Mesendoderm (in vitro differentiated cells): ENCODE measurements at regions not wholly inside any gene's neighbourhood (a gene's known extent, or its start where the extent isn't known, plus 50 kb on each side); places are given as distances from the start of the nearest gene placed in this dataset.

Experiments used
- DNase-seq: peaks from one replicate; pipeline ENCODE4 v3.0.0; 2013
- H2AK5ac ChIP-seq: 2 replicates; pipeline ENCODE4 v1.6.1; 2013; ENCODE audit warnings: low read length, inconsistent platforms
- H2BK120ac ChIP-seq: 2 replicates; pipeline ENCODE4 v1.6.1; 2013; ENCODE audit warnings: low read depth, mild to moderate bottlenecking, low read length, moderate library complexity, mixed read lengths
- H2BK15ac ChIP-seq: replicated peaks from 2 replicates; pipeline ENCODE4 v1.6.1; 2013; ENCODE audit warnings: low read depth, mild to moderate bottlenecking, moderate library complexity
- H2BK5ac ChIP-seq: 2 replicates; pipeline ENCODE4 v1.6.1; 2013; ENCODE audit warnings: low read length, inconsistent platforms
- H3K18ac ChIP-seq: 2 replicates; pipeline ENCODE4 v1.6.1; 2013; ENCODE audit warnings: mild to moderate bottlenecking, low read length, mixed read lengths
- H3K23ac ChIP-seq: one replicate; pipeline ENCODE4 v1.6.1; 2013; ENCODE audit warnings: low read length
- H3K27ac ChIP-seq: 2 replicates; pipeline ENCODE4 v1.5.1; 2013; ENCODE audit warnings: low read depth, mild to moderate bottlenecking, inconsistent platforms, low read length, moderate library complexity
- H3K27me3 ChIP-seq: 2 replicates; pipeline ENCODE4 v1.6.1; 2013; ENCODE audit warnings: low read length, control low read depth, mild to moderate bottlenecking, inconsistent platforms; ENCODE audit not compliant: insufficient read depth, poor library complexity
- H3K36me3 ChIP-seq: 2 replicates; pipeline ENCODE4 v1.6.1; 2013; ENCODE audit warnings: low read length, inconsistent platforms; ENCODE audit not compliant: control insufficient read depth, insufficient read depth
- H3K4ac ChIP-seq: one replicate; pipeline ENCODE4 v1.6.1; 2013; ENCODE audit warnings: low read depth, mild to moderate bottlenecking, low read length, moderate library complexity
- H3K4me1 ChIP-seq: 2 replicates; pipeline ENCODE4 v1.6.1; 2013; ENCODE audit warnings: low read depth, low read length, inconsistent platforms; ENCODE audit not compliant: control insufficient read depth
- H3K4me2 ChIP-seq: 2 replicates; pipeline ENCODE4 v1.6.1; 2013; ENCODE audit warnings: low read length
- H3K4me3 ChIP-seq: 2 replicates; pipeline ENCODE4 v1.5.1; 2013; ENCODE audit warnings: mild to moderate bottlenecking, low read length
- H3K56ac ChIP-seq: one replicate; pipeline ENCODE4 v1.6.1; 2013; ENCODE audit warnings: low read length
- H3K79me1 ChIP-seq: 2 replicates; pipeline ENCODE4 v1.6.1; 2013; ENCODE audit warnings: low read length, inconsistent platforms
- H3K79me2 ChIP-seq: 2 replicates; pipeline ENCODE4 v1.6.1; 2013; ENCODE audit warnings: mild to moderate bottlenecking, low read length; ENCODE audit not compliant: control insufficient read depth, insufficient read depth
- H3K9ac ChIP-seq: 2 replicates; pipeline ENCODE4 v1.6.1; 2013; ENCODE audit warnings: low read length, inconsistent platforms
- H4K5ac ChIP-seq: one replicate; pipeline ENCODE4 v1.6.1; 2013; ENCODE audit warnings: low read length
- H4K8ac ChIP-seq: one replicate; pipeline ENCODE4 v1.6.1; 2013; ENCODE audit warnings: low read depth, mild to moderate bottlenecking, control low read depth, low read length, moderate library complexity
- WGBS: extraction: QIAGEN DNeasy Blood & Tissue Kit; methylation state at CpG from one replicate; pipeline ENCODE4 v1.1.7; 2013; ENCODE audit warnings: low lambda C conversion rate, missing lambda C conversion rate; ENCODE audit not compliant: insufficient coverage; ENCODE audit errors: extremely low coverage; 5-methylcytosine and 5-hydroxymethylcytosine counted together

GRCh38 chr9:28203036-28203435 is 629.8 kb upstream of the C9orf72 start:
- Histone ChIP-seq H2BK15ac (no peak overlapping the region), H4K5ac (no peak overlapping the region), H3K4me1 (no peaks in the 10 kb centered on the region), H4K8ac (no peak overlapping the region), H2BK5ac (no peak overlapping the region), H3K4ac (no peak overlapping the region), H3K36me3 (no peaks in the 10 kb centered on the region), H3K23ac (no peak overlapping the region), H3K18ac (no peak overlapping the region), H3K79me2 (no peaks in the 10 kb centered on the region), H3K56ac (no peak overlapping the region), H3K27me3 (no peaks in the 10 kb centered on the region), H2AK5ac (no peak overlapping the region), H3K4me3 (no peak overlapping the region), H3K4me2 (no peak overlapping the region), H2BK120ac (no peak overlapping the region), H3K27ac (no peak overlapping the region), H3K79me1 (no peaks in the 10 kb centered on the region), H3K9ac (no peak overlapping the region)
- DNase-seq, result no peak
- WGBS, result no CpG with 5 or more reads among the region's 1 CpG

GRCh38 chr9:28206280-28206679 is 633.0 kb upstream of the C9orf72 start:
- Histone ChIP-seq H3K23ac (no peak overlapping the region), H2BK5ac (no peak overlapping the region), H2BK15ac (no peak overlapping the region), H3K18ac (no peak overlapping the region), H3K4me2 (no peak overlapping the region), H3K27ac (no peak overlapping the region), H3K79me1 (no peaks in the 10 kb centered on the region), H3K4me3 (no peak overlapping the region), H3K9ac (no peak overlapping the region), H4K5ac (no peak overlapping the region), H3K36me3 (no peaks in the 10 kb centered on the region), H2AK5ac (no peak overlapping the region), H3K56ac (no peak overlapping the region), H3K79me2 (no peaks in the 10 kb centered on the region), H2BK120ac (no peak overlapping the region), H4K8ac (no peak overlapping the region), H3K4ac (no peak overlapping the region), H3K27me3 (no peaks in the 10 kb centered on the region), H3K4me1 (no peaks in the 10 kb centered on the region)
- no peak for DNase-seq

GRCh38 chr9:28207657-28208056 is 634.4 kb upstream of the C9orf72 start:
- DNase-seq, result no peak
- Histone ChIP-seq H3K4me2 (no peak overlapping the region), H4K5ac (no peak overlapping the region), H2AK5ac (no peak overlapping the region), H3K56ac (no peak overlapping the region), H3K79me2 (no peaks in the 10 kb centered on the region), H3K4ac (no peak overlapping the region), H3K27ac (no peak overlapping the region), H3K79me1 (no peaks in the 10 kb centered on the region), H3K36me3 (no peaks in the 10 kb centered on the region), H3K9ac (no peak overlapping the region), H3K27me3 (no peaks in the 10 kb centered on the region), H3K4me1 (no peaks in the 10 kb centered on the region), H3K23ac (no peak overlapping the region), H3K4me3 (no peak overlapping the region), H2BK120ac (no peak overlapping the region), H4K8ac (no peak overlapping the region), H3K18ac (no peak overlapping the region), H2BK15ac (no peak overlapping the region), H2BK5ac (no peak overlapping the region)
- 100% methylated on average over 1 of the region's 1 CpG for WGBS

GRCh38 chr9:28209130-28209529 is 635.8 kb upstream of the C9orf72 start:
- Histone ChIP-seq H2BK15ac (no peak overlapping the region), H3K4me3 (no peak overlapping the region), H3K4me1 (no peaks in the 10 kb centered on the region), H3K4me2 (no peak overlapping the region), H3K18ac (no peak overlapping the region), H3K36me3 (no peaks in the 10 kb centered on the region), H4K8ac (no peak overlapping the region), H3K79me2 (no peaks in the 10 kb centered on the region), H2BK120ac (no peak overlapping the region), H2BK5ac (no peak overlapping the region), H2AK5ac (no peak overlapping the region), H3K56ac (no peak overlapping the region), H3K9ac (no peak overlapping the region), H3K27ac (no peak overlapping the region), H3K4ac (no peak overlapping the region), H4K5ac (no peak overlapping the region), H3K23ac (no peak overlapping the region), H3K27me3 (no peaks in the 10 kb centered on the region), H3K79me1 (no peaks in the 10 kb centered on the region)
- 100% methylated on average over 1 of the region's 3 CpGs for WGBS
- DNase-seq, result no peak

GRCh38 chr9:28212979-28213378 is 639.7 kb upstream of the C9orf72 start:
- Histone ChIP-seq H3K23ac (no peak overlapping the region), H2AK5ac (no peak overlapping the region), H3K79me2 (no peaks in the 10 kb centered on the region), H3K9ac (no peak overlapping the region), H3K4me2 (no peak overlapping the region), H3K79me1 (no peaks in the 10 kb centered on the region), H3K4me3 (no peak overlapping the region), H2BK15ac (no peak overlapping the region), H3K27me3 (no peaks in the 10 kb centered on the region), H3K4ac (no peak overlapping the region), H3K56ac (no peak overlapping the region), H2BK120ac (no peak overlapping the region), H3K36me3 (no peaks in the 10 kb centered on the region), H4K8ac (no peak overlapping the region), H2BK5ac (no peak overlapping the region), H4K5ac (no peak overlapping the region), H3K4me1 (no peaks in the 10 kb centered on the region), H3K18ac (no peak overlapping the region), H3K27ac (no peak overlapping the region)
- peak; percentile 52 for DNase-seq

- H4K8ac ChIP-seq, result no peak overlapping the region
- no peak overlapping the region for H3K4ac ChIP-seq
- no peak overlapping the region for H3K9ac ChIP-seq
- no CpG with 5 or more reads among the region's 5 CpGs for WGBS
- H3K27me3 ChIP-seq, result no peaks in the 10 kb centered on the region
- H3K27ac ChIP-seq, result no peak overlapping the region
- no peaks in the 10 kb centered on the region for H3K4me1 ChIP-seq
- H3K18ac ChIP-seq, result no peak overlapping the region
- no peaks in the 10 kb centered on the region for H3K79me1 ChIP-seq
- no peak overlapping the region for H2BK120ac ChIP-seq
- no peak overlapping the region for H2BK15ac ChIP-seq
- no peak overlapping the region for H2AK5ac ChIP-seq
- H3K4me3 ChIP-seq, result no peak overlapping the region
- H3K4me2 ChIP-seq, result no peak overlapping the region
- H2BK5ac ChIP-seq, result no peak overlapping the region
- no peak overlapping the region for H4K5ac ChIP-seq
- no peak for DNase-seq
- no peaks in the 10 kb centered on the region for H3K36me3 ChIP-seq
- no peak overlapping the region for H3K23ac ChIP-seq
- H3K79me2 ChIP-seq, result no peaks in the 10 kb centered on the region
- no peak overlapping the region for H3K56ac ChIP-seq
Measured at GRCh38 chr9:28215536-28216299, 642.4 kb upstream of the C9orf72 start.
